HG03457 (cell line): ENCODE measurements at regions not wholly inside any gene's neighbourhood (a gene's known extent, or its start where the extent isn't known, plus 50 kb on each side); places are given as distances from the start of the nearest gene placed in this dataset.
"Not testable (repeated sequence)": the region's sequence is repeated elsewhere in the genome, so short reads cannot be mapped to it uniquely, and the experiment has no call there.

ENCODE experiments used
- ATAC-seq: cut with Tn5 transposase; IDR thresholded peaks from one replicate; pipeline ENCODE4 v1.9.1; 2021; ENCODE audit warnings: moderate number of reproducible peaks; ENCODE audit not compliant: unreplicated experiment

DNA sequence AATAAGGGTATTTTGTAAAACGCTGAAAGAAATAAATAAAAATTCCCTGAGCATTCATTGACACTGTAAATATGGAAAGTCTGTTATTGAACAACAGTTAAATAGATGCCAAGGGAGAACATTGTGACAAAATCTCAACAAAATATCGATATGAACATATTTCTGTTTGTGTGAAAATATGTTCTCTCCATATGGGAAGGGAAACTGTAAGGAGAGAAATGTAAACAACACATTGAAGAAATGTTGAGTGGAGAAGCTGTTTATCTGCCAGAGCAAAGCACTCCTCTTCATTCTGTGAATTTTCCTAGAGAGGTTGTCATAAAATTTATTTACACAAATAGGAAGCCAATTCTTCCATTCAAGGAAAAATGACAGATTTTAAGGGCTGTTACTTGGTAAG is 57.1 kb upstream of the EOMES start:
- no peak for ATAC-seq

GRCh38 chr3:27789420-27789819 is 67.3 kb upstream of the EOMES start:
- no peak for ATAC-seq

DNA sequence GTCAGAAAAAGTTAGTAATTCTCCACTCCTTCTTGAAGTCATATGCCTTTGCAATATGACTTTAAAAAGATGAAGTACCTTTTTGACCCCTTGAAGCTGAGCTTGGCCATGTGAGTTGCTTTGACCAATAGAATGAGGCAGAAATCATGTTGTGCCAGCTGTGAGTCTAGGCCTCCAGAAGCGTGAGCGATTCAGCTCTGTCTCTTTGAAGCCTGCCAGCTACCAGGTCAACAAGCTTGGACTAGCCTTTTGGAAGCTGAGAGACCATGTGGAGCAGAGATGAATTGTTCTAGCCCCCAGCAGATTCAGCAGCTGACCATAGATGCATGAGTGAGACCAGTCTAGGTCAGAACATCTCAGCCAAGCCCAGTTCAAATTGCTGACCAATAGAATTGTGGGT is 69.8 kb upstream of the EOMES start:
- no peak for ATAC-seq

- ATAC-seq: no peak
Measured at GRCh38 chr3:27792869-27793268, 70.7 kb upstream of the EOMES start.

- no peak for ATAC-seq
Measured at GRCh38 chr3:27794211-27794610, 72.1 kb upstream of the EOMES start.

DNA sequence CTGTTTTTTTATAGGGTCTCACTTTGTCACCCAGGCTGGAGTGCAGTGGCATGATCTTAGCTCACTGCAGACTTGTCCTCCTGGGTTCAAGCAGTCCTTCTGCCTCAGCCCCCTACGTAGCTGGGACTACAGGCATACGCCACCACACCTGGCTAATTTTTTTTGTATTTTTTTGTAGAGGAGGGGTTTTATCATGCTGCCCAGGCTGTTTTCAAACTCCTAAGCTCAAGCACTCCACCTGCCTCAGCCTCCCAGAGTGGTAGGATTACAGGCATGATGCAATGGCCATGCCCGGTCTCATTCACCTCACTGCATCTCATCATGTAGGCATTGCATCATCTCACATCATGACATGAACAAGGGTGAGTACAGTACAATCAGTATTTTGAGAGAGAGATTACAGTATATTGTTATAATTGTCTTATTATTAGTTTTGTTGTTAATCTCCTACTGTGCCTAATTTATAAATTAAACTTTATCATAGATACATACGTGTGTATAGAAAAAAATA is 74.3 kb upstream of the EOMES start:
- no peak for ATAC-seq

- ATAC-seq: no peak
Measured at GRCh38 chr3:27797773-27798172, 75.7 kb upstream of the EOMES start.

DNA sequence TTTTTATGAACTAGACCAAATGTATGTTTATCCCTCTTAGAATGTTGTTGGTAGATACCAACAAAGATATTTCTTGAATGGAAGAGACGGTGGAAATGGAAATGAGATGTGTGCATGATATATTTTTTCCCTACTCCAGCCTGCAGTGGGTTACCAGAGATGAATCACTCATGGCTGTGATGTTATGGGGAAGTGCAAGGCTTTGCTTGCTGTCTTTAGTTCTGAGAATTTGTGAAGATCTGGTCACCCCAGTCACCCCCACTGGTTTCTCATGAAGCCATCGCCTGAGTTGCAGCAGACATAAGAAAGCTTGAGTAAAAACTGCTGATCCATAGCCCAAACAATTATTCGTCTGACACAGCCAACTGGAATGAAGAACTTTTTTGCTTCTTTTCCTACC is 78.1 kb upstream of the EOMES start:
- ATAC-seq: no peak

DNA sequence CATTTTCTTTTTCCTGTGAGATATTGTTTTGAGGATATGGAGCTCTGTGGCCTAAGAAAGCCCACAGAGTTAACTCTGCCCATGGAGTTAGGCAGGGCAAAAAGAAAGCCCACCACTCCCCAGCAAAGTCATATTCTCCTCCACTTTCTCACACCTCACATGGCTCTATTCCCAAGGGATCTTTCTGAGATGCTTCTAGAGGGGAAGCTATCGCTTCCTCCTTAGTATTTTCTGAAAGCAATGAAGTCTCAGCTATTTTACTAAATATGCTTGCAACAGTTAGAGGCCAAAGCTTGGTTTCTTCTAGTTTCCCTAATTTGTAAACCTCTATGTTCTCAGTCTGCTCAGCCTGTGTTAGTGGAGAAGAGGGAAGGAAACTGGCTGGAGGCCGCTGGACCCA is 80.3 kb upstream of the EOMES start:
- no peak for ATAC-seq

DNA sequence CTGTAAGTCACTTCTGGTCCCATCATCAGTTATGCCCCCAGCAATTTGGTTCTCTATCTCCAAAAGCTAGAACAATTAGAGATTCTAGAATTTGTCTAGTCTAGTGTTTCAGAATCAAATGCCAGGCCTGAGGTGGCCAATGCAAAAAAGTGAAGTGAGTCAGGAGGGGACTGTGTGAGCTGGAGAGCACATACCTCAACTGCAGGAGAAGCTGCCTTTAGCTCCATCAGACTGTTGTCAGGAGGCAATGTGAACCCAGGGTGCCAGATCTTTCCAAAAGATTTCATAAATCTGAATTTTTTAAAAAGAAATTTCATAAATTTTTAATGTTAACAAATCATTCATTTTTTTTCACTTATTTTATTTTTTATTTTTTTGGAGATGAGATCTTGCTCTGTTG is 80.7 kb upstream of the EOMES start:
- ATAC-seq: no peak

DNA sequence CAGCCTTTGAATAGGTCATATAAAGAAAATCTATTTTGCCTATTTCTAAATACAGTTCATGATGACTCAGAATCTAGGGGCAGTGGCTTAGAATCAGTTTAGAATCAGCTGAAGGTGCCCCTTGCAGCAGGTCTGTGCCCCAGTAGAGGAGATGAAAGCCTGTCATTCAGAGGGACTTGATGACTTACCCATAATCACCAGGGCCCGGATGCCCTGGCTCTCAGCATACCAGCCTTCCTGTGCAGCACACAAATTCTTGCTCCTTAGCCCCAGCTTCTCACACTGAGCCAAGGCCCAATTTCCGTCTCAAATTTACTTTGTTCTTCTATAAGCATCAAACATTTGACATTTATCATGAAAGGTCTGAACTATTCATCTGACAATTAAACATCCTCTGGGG is 83.2 kb upstream of the EOMES start:
- ATAC-seq: no peak

DNA sequence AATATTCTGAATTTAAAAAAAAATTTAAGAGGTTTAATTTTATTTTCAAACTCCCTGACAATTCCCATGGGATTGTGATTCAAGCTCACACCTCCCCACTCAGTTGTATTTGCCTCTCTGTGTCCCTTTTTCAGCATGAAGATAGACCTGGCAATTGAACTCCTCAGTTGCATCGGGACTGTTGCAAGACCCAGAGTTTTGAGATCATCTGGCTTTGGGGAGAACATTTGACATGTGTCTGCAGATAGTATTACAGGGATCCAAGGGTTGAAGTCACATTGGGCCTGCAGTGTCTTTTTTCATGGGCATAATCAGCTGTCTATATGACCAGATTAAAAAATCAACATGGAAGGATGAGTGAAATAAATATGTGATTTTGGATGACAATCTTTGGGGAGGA is 91.1 kb upstream of the EOMES start:
- ATAC-seq: no peak

DNA sequence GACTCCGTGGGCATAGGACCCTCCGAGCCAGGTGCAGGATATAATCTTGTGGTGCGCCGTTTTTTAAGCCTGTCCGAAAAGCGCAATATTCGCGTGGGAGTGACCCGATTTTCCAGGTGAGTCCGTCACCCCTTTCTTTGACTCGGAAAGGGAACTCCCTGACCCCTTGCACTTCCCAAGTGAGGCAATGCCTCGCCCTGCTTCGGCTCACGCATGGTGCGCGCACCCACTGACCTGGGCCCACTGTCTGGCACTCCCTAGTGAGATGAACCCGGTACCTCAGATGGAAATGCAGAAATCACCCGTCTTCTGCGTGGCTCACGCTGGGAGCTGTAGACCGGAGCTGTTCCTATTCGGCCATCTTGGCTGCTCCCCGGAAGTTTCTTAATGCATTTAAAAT is 99.5 kb upstream of the EOMES start:
- not testable (repeated sequence) for ATAC-seq

GRCh38 chr3:27824312-27825200 is 102.4 kb upstream of the EOMES start:
- no peak for ATAC-seq

GRCh38 chr3:27826448-27826847 is 104.3 kb upstream of the EOMES start:
- ATAC-seq: no peak

- no peak for ATAC-seq
Measured at GRCh38 chr3:27827041-27827440, 104.9 kb upstream of the EOMES start.

DNA sequence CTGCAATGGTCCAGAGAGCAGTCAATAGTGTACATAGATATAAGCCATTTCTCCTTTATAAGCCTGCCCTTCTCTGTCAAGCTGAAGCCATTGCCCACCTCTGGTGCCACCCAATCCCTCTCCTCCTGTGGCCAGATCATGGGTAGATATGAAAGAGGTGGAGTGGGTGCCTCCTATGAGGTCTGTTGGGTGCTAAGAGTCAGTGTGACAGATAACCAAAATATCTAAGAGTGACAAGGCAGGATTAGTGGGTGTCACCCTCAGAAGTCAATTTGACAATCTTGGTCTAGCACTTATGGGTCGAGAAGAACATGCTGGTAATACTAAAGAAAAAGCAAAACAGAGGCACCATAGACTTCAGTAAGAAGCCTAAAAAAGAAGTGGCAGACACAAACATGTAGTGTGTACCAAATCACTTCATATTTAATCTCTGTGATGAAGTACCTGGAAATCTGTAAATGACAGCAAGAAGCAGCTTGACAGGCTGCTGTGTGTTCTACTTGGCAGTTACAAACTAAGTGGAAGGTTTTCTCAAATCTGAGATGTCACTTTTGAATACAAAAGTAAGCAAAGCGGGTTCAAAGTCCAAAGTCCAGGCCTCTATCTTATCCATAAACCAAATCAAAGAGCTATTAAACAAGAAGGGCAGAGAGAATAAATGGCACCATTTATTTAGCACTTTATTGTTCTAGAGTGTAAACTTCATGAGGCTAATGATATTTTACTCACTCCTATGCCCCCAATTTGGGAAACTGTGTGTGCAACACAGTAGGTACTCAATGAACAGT is 118.9 kb upstream of the EOMES start:
- ATAC-seq: no peak

DNA sequence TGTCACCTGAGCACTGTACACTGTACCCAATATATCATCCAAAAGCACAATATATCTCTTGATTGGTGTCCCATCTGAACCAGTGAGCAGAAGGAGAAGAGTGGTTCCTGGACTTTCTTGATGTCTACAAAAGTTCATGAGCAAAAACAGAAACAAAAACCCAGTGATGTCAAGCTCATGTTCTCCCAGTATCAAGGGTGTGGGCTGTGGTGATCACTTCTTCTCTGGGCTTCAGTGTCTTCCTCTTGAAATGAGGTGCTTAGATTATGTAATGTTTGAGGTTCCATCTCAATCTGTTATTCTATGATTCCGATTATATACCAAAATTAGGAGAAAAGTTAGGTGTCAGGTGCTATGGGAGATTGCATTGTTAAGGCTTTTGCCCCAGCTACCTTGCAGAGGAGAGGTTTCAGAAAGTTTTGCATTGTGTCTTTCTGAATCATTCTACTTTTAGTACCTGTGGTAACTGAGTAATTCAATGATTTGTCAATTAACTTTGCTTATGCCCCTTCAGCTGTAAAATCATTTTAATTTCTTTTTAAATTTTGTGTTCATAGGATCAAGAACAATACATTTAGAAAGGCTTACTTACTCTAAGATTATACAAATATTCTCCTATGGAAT is 122.0 kb upstream of the EOMES start:
- no peak for ATAC-seq

DNA sequence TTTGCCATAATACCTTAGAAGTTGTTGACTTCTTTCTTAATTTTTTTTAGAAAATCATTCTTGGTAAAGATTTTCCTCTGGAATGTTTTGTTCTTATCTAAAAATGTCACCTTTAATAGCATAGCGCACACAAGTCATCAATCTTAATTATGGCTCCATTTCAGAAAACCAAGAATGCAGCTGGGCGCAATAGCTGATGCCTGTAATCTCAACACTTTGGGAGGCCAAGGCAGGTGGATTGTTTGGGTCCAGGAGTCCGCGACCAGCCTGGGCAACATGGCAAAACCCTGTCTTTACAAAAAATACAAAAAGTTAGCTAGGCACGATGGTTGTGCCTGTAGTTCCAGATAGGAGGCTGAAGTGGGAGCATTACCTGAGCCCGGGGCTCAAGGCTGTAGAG is 125.6 kb upstream of the EOMES start:
- ATAC-seq: no peak

- no peak for ATAC-seq
Measured at GRCh38 chr3:27848826-27849225, 126.7 kb upstream of the EOMES start.

DNA sequence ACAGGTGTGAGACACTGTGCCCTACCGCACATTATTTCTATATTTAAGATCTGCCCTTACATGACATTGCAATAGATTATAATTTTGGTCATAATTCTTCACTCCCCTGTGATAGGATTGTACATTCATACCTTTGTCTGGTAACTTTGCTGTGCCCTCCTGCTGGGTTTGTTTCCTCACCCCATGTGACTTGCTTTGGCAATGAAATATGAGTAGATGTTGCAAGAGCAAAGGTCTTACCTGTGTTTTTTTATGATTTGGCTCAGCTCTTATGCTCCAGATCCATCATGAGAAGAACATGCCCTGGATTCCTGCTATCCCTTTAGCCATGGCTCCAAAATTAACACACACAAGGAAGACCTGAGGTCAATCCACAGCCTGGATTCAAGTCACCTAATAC is 137.7 kb upstream of the EOMES start:
- ATAC-seq: no peak
